Common myeloid progenitor, CD34-positive (primary cell): ENCODE measurements at regions not wholly inside any gene's neighbourhood (a gene's known extent, or its start where the extent isn't known, plus 50 kb on each side); places are given as distances from the start of the nearest gene placed in this dataset.

Experiments used
- CTCF ChIA-PET: fragments of 350-600 bp; sonication (Branson Sonifier 250); formaldehyde crosslinking; loops from one replicate; lab custom pipeline; 2021; ENCODE audit warnings: antibody characterized with exemption; lab: Charles Lee
- POLR2A ChIA-PET: fragments of 350-600 bp; sonication (Branson Sonifier 250); formaldehyde crosslinking; loops from one replicate; lab custom pipeline; 2021; ENCODE audit warnings: antibody characterized with exemption; lab: Charles Lee
- DNase-seq, 3 donors: peaks; one replicate each; pipeline versions ENCODE4 v3.0.0 to v3.0.0-alpha.2; 2013
- H3K27ac ChIP-seq, 2 experiments: 1 replicate in 1 of 2; 2 replicates in 1 of 2; pipeline ENCODE4 v1.7.0; 2013; ENCODE audit warnings: inconsistent platforms in 2 of 2, low read length in 2 of 2, mild to moderate bottlenecking in 2 of 2, low read depth in 1 of 2, moderate library complexity in 1 of 2; ENCODE audit not compliant: severe bottlenecking in 2 of 2, insufficient read depth in 1 of 2, poor library complexity in 1 of 2
- H3K27me3 ChIP-seq, 5 experiments: replicated peaks in 2 of 5; 1 replicate in 3 of 5; 2 replicates in 2 of 5; pipeline versions ENCODE4 v1.6.1 to v1.7.0; 2013; ENCODE audit warnings: low read length in 4 of 5, mild to moderate bottlenecking in 2 of 5, moderate library complexity in 2 of 5, inconsistent platforms in 1 of 5; ENCODE audit not compliant: insufficient read depth in 5 of 5, control insufficient read depth in 4 of 5
- H3K36me3 ChIP-seq, 4 experiments: 1 replicate in 2 of 4; 2 replicates in 2 of 4; pipeline versions ENCODE4 v1.6.1 to v1.7.0; 2013; ENCODE audit warnings: low read length in 3 of 4, control low read depth in 1 of 4, mild to moderate bottlenecking in 1 of 4; ENCODE audit not compliant: control insufficient read depth in 4 of 4, insufficient read depth in 4 of 4
- H3K4me1 ChIP-seq, 4 experiments: 1 replicate in 3 of 4; 2 replicates in 1 of 4; pipeline versions ENCODE4 v1.6.1 to v1.7.1; 2013; ENCODE audit warnings: low read length in 3 of 4, mild to moderate bottlenecking in 3 of 4, control low read depth in 1 of 4, inconsistent platforms in 1 of 4, moderate library complexity in 1 of 4; ENCODE audit not compliant: control insufficient read depth in 4 of 4, insufficient read depth in 4 of 4; ENCODE audit errors: control extremely low read depth in 1 of 4
- H3K4me3 ChIP-seq, 7 experiments: 1 replicate in 4 of 7; 2 replicates in 3 of 7; pipeline versions ENCODE4 v1.5.1 to v1.7.0; 2013; ENCODE audit warnings: mild to moderate bottlenecking in 7 of 7, low read length in 6 of 7, moderate library complexity in 6 of 7, inconsistent platforms in 2 of 7, low read depth in 2 of 7, control low read depth in 1 of 7; ENCODE audit not compliant: insufficient read depth in 4 of 7, control insufficient read depth in 1 of 7; ENCODE audit errors: extremely low read depth in 1 of 7
- H3K9me3 ChIP-seq, 5 experiments: 1 replicate in 4 of 5; 2 replicates in 1 of 5; pipeline versions ENCODE4 v1.6.1 to v1.7.1; 2013; ENCODE audit warnings: low read length in 4 of 5, mild to moderate bottlenecking in 2 of 5, inconsistent platforms in 1 of 5, low read depth in 1 of 5, moderate library complexity in 1 of 5; ENCODE audit not compliant: control insufficient read depth in 4 of 5, insufficient read depth in 2 of 5; ENCODE audit errors: control extremely low read depth in 1 of 5
- WGBS: methylation state at CpG from one replicate; pipeline ENCODE4 v1.1.5; 2013; ENCODE audit not compliant: insufficient coverage; 5-methylcytosine and 5-hydroxymethylcytosine counted together

- ChIA-PET CTCF (no interaction called here), POLR2A (no interaction called here)
- Histone ChIP-seq H3K9me3 (no peaks in the 10 kb centered on the region), H3K4me1 (no peaks in the 10 kb centered on the region), H3K27me3 (no peaks in the 10 kb centered on the region), H3K27ac (no peak overlapping the region), H3K36me3 (no peaks in the 10 kb centered on the region), H3K4me3 (no peak overlapping the region)
- no peak for DNase-seq
Measured at GRCh38 chr5:60336491-60336890, 363.5 kb downstream of the DEPDC1B start.

- WGBS: no CpG with 5 or more reads among the region's 2 CpGs
- no peaks in the 10 kb centered on the region for H3K4me1 ChIP-seq
- POLR2A ChIA-PET: no interaction called here
- no peak for DNase-seq
- CTCF ChIA-PET: no interaction called here
- H3K27ac ChIP-seq: no peak overlapping the region
- no peaks in the 10 kb centered on the region for H3K27me3 ChIP-seq
- H3K9me3 ChIP-seq: no peaks in the 10 kb centered on the region
- H3K36me3 ChIP-seq: no peaks in the 10 kb centered on the region
- H3K4me3 ChIP-seq: no peak overlapping the region
Measured at GRCh38 chr5:60335913-60336312, 364.1 kb downstream of the DEPDC1B start.

- Histone ChIP-seq H3K27me3 (no peaks in the 10 kb centered on the region), H3K4me1 (no peaks in the 10 kb centered on the region), H3K4me3 (no peak overlapping the region), H3K36me3 (no peaks in the 10 kb centered on the region), H3K9me3 (no peaks in the 10 kb centered on the region), H3K27ac (no peak overlapping the region)
- ChIA-PET POLR2A (no interaction called here), CTCF (interaction anchor here (1.1 kb wide), 1 partner anchor 47 kb away, joined by 3 read pairs; no protein-coding TSS in a partner anchor)
- DNase-seq: no peak
- 100% methylated on average over 2 of the region's 2 CpGs for WGBS
Measured at GRCh38 chr5:60334281-60334713, 365.7 kb downstream of the DEPDC1B start.

GRCh38 chr5:60333005-60333571 is 366.9 kb downstream of the DEPDC1B start:
- ChIA-PET POLR2A (no interaction called here), CTCF (interaction anchor here (1.1 kb wide), 1 partner anchor 48 kb away, joined by 3 read pairs; no protein-coding TSS in a partner anchor)
- H3K36me3 ChIP-seq: no peaks in the 10 kb centered on the region
- no peak overlapping the region for H3K4me3 ChIP-seq
- 100% methylated on average over 1 of the region's 6 CpGs for WGBS
- DNase-seq: no peak
- no peak overlapping the region for H3K27ac ChIP-seq
- H3K4me1 ChIP-seq: no peaks in the 10 kb centered on the region
- no peaks in the 10 kb centered on the region for H3K27me3 ChIP-seq
- peaks cover 0 to 5% (median under 1%) of the 10 kb centered on the region in 5 experiments for H3K9me3 ChIP-seq

GRCh38 chr5:60332244-60333004 is 367.5 kb downstream of the DEPDC1B start:
- POLR2A ChIA-PET: no interaction called here
- CTCF ChIA-PET: interaction anchor here (1.5 kb wide), 1 partner anchor 9 kb away, joined by 3 read pairs; no protein-coding TSS in a partner anchor
- no peak overlapping the region for H3K27ac ChIP-seq
- no peaks in the 10 kb centered on the region for H3K27me3 ChIP-seq
- peaks cover 0 to 5% (median 2%) of the 10 kb centered on the region in 5 experiments for H3K9me3 ChIP-seq
- no CpG with 5 or more reads among the region's 2 CpGs for WGBS
- H3K4me3 ChIP-seq: no peak overlapping the region
- no peaks in the 10 kb centered on the region for H3K4me1 ChIP-seq
- H3K36me3 ChIP-seq: no peaks in the 10 kb centered on the region
- DNase-seq: peak in 1 of 3 donors; percentile 1

- CTCF ChIA-PET: no interaction called here
- POLR2A ChIA-PET: no interaction called here
- WGBS: 88% methylated on average over 2 of the region's 3 CpGs
Measured at GRCh38 chr5:60330236-60330635, 369.7 kb downstream of the DEPDC1B start.

GRCh38 chr5:60325870-60326269 is 374.1 kb downstream of the DEPDC1B start:
- ChIA-PET POLR2A (no interaction called here), CTCF (no interaction called here)
- H3K4me3 ChIP-seq: no peak overlapping the region
- H3K36me3 ChIP-seq: no peaks in the 10 kb centered on the region
- H3K9me3 ChIP-seq: peaks cover 0 to 7% (median 2%) of the 10 kb centered on the region in 5 experiments
- no peaks in the 10 kb centered on the region for H3K4me1 ChIP-seq
- DNase-seq: no peak
- H3K27me3 ChIP-seq: no peaks in the 10 kb centered on the region
- H3K27ac ChIP-seq: no peak overlapping the region
- WGBS: no CpG with 5 or more reads among the region's 2 CpGs

More at GRCh38 chr5:60330236-60330635, 369.7 kb downstream of the DEPDC1B start:
- no peaks in the 10 kb centered on the region for H3K36me3 ChIP-seq
- peak in 1 of 3 donors; percentile 1 for DNase-seq
- no peaks in the 10 kb centered on the region for H3K4me1 ChIP-seq
- no peak overlapping the region for H3K4me3 ChIP-seq
- peaks cover 0 to 5% (median 2%) of the 10 kb centered on the region in 5 experiments for H3K9me3 ChIP-seq
- H3K27me3 ChIP-seq: no peaks in the 10 kb centered on the region
- no peak overlapping the region for H3K27ac ChIP-seq
